ENCODE measurements at regions not wholly inside any gene's neighbourhood (a gene's known extent, or its start where the extent isn't known, plus 50 kb on each side); places are given as distances from the start of the nearest gene placed in this dataset.

DNA sequence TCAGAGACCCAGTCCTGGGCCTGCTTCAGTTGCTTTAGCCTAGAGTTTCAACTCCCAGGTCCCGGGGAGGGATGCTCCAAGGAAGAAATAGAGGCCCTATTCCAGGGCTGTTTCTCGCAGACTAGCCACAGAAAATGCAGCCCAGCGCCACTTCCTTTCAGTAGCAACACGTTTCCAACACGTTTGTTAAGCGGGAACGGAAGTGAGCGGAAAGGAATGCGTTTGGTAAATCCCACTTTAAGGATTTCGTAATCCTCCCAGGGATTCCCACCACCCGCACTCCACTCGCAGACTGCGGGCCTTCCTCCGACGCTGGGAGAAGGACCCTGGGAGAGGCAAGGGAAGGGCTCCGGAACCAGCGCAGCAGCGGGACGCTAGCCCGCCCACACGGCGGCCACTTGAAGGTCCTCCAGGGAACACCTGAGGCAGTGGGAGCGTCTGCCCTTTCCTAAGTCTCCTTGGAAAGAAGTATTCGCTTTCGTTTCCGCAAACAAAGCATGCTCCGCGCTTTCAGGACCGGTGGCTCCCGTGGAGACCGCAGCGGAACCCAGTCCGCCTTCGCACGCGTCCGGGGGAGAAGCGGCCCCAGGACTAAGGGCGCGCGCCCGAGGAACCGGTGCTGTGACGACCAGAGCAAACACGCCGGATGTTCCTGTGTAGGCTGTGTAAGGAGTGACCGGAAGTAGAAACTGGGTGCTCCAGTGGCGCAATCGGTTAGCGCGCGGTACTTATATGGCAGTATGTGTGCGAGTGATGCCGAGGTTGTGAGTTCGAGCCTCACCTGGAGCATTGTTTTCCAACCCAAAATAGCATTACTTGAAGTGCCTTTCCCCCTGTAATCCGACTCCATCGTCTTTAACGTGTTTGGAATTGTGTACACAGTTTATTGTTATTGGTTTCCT, 227.6 kb upstream of the PRSS16 start:
- TF ChIP-seq, protein P1, sequence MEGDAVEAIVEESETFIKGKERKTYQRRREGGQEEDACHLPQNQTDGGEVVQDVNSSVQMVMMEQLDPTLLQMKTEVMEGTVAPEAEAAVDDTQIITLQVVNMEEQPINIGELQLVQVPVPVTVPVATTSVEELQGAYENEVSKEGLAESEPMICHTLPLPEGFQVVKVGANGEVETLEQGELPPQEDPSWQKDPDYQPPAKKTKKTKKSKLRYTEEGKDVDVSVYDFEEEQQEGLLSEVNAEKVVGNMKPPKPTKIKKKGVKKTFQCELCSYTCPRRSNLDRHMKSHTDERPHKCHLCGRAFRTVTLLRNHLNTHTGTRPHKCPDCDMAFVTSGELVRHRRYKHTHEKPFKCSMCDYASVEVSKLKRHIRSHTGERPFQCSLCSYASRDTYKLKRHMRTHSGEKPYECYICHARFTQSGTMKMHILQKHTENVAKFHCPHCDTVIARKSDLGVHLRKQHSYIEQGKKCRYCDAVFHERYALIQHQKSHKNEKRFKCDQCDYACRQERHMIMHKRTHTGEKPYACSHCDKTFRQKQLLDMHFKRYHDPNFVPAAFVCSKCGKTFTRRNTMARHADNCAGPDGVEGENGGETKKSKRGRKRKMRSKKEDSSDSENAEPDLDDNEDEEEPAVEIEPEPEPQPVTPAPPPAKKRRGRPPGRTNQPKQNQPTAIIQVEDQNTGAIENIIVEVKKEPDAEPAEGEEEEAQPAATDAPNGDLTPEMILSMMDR (IDR thresholded peaks at IDR 0.05): no peak
- TF ChIP-seq POLR2AphosphoS5 (IDR thresholded peaks at IDR 0.05): peak; percentile 87 to 96
